WTC11 (cell line): ENCODE measurements at regions not wholly inside any gene's neighbourhood (a gene's known extent, or its start where the extent isn't known, plus 50 kb on each side); places are given as distances from the start of the nearest gene placed in this dataset.

ENCODE experiments used
- ATAC-seq: fragments of 200-7000 bp; cut with Tn5 transposase; 2 replicates; pipeline ENCODE4 v1.10.0; 2021; ENCODE audit warnings: mild to moderate bottlenecking, moderate library complexity
- CTCF ChIA-PET: fragments of 300-600 bp; sonication (Branson Sonifier 250); formaldehyde crosslinking; loops from one replicate; lab custom pipeline; 2021; ENCODE audit warnings: antibody characterized with exemption; lab: Charles Lee
- POLR2A ChIA-PET: fragments of 350-600 bp; sonication (Branson Sonifier 250); formaldehyde crosslinking; loops from one replicate; lab custom pipeline; 2021; ENCODE audit warnings: antibody characterized with exemption; lab: Charles Lee
- DNase-seq: peaks from one replicate; pipeline ENCODE4 v3.0.0; 2021; ENCODE audit warnings: low spot score
- H3K27ac Mint-ChIP-seq: 2 replicates; pipeline ENCODE4 v1.8.0; 2021; ENCODE audit warnings: mixed read lengths
- H3K27me3 Mint-ChIP-seq: 2 replicates; pipeline ENCODE4 v1.8.0; 2021; ENCODE audit warnings: low read depth, mild to moderate bottlenecking, moderate library complexity, mixed read lengths
- H3K36me3 Mint-ChIP-seq: 2 replicates; pipeline ENCODE4 v1.8.0; 2021; ENCODE audit warnings: mixed read lengths
- H3K4me1 Mint-ChIP-seq: 2 replicates; pipeline ENCODE4 v1.8.0; 2022; ENCODE audit warnings: mixed read lengths
- H3K4me3 Mint-ChIP-seq: 2 replicates; pipeline ENCODE4 v1.8.0; 2021; ENCODE audit warnings: mild to moderate bottlenecking, moderate library complexity, mixed read lengths
- H3K9me3 Mint-ChIP-seq: 2 replicates; pipeline ENCODE4 v1.8.0; 2021; ENCODE audit warnings: mixed read lengths
- CREB1 ChIP-seq: sonication (generic); formaldehyde crosslinking; IDR thresholded peaks from 2 replicates; pipeline ENCODE4 v1.8.0; 2023; ENCODE audit warnings: mild to moderate bottlenecking, missing genetic modification reagents
- ERG ChIP-seq: fragments of 250-450 bp; sonication (Bioruptor Pico); IDR thresholded peaks from 2 replicates; pipeline ENCODE4 v1.8.0; 2021; ENCODE audit warnings: mild to moderate bottlenecking
- GABPB1 ChIP-seq: sonication (generic); formaldehyde crosslinking; IDR thresholded peaks from 2 replicates; pipeline ENCODE4 v1.8.1; 2023; ENCODE audit warnings: mild to moderate bottlenecking, missing genetic modification reagents
- JUN ChIP-seq: sonication (generic); formaldehyde crosslinking; IDR thresholded peaks from 2 replicates; pipeline ENCODE4 v1.8.0; 2023; ENCODE audit warnings: mild to moderate bottlenecking, missing genetic modification reagents
- MAX ChIP-seq: sonication (generic); formaldehyde crosslinking; IDR thresholded peaks from 2 replicates; pipeline ENCODE4 v1.8.0; 2022; ENCODE audit warnings: mild to moderate bottlenecking, missing genetic modification reagents
- NR1H2 ChIP-seq: sonication (generic); formaldehyde crosslinking; IDR thresholded peaks from 2 replicates; pipeline ENCODE4 v1.9.0; 2021; ENCODE audit warnings: mild to moderate bottlenecking, moderate library complexity, missing genetic modification reagents
- PREB ChIP-seq: sonication (generic); formaldehyde crosslinking; IDR thresholded peaks from 2 replicates; pipeline ENCODE4 v1.8.1; 2022; ENCODE audit warnings: mild to moderate bottlenecking, missing genetic modification reagents, moderate library complexity, borderline replicate concordance
- RORB ChIP-seq: fragments of 250-450 bp; sonication (Bioruptor Pico); IDR thresholded peaks from 2 replicates; pipeline ENCODE4 v1.9.0; 2021; ENCODE audit warnings: mild to moderate bottlenecking
- SOX15 ChIP-seq: fragments of 250-450 bp; sonication (Bioruptor Pico); IDR thresholded peaks from 2 replicates; pipeline ENCODE4 v1.9.0; 2021; ENCODE audit warnings: mild to moderate bottlenecking
- SP1 ChIP-seq: sonication (generic); formaldehyde crosslinking; conservative IDR thresholded peaks from 2 replicates; pipeline ENCODE4 v1.8.1; 2022; ENCODE audit warnings: missing genetic modification reagents
- STAT6 ChIP-seq: sonication (generic); formaldehyde crosslinking; conservative IDR thresholded peaks from 2 replicates; pipeline ENCODE4 v1.8.1; 2023; ENCODE audit warnings: mild to moderate bottlenecking, low read depth, missing genetic modification reagents, moderate library complexity
- TCF7 ChIP-seq: sonication (generic); formaldehyde crosslinking; IDR thresholded peaks from 2 replicates; pipeline ENCODE4 v1.8.0; 2022; ENCODE audit warnings: mild to moderate bottlenecking, low read depth, missing genetic modification reagents, moderate library complexity
- USF1 ChIP-seq: sonication (generic); formaldehyde crosslinking; IDR thresholded peaks from 2 replicates; pipeline ENCODE4 v1.8.0; 2022; ENCODE audit warnings: mild to moderate bottlenecking, missing genetic modification reagents
- USF2 ChIP-seq: sonication (generic); formaldehyde crosslinking; IDR thresholded peaks from 2 replicates; pipeline ENCODE4 v1.8.1; 2023; ENCODE audit warnings: mild to moderate bottlenecking, missing genetic modification reagents, moderate library complexity
- ZBTB21 ChIP-seq: sonication (generic); formaldehyde crosslinking; IDR thresholded peaks from 2 replicates; pipeline ENCODE4 v1.8.1; 2023; ENCODE audit warnings: mild to moderate bottlenecking, missing genetic modification reagents, borderline replicate concordance
- ZNF121 ChIP-seq: sonication (generic); formaldehyde crosslinking; IDR thresholded peaks from 2 replicates; pipeline ENCODE4 v1.8.0; 2023; ENCODE audit warnings: missing genetic modification reagents
- ZNF263 ChIP-seq: sonication (generic); formaldehyde crosslinking; IDR thresholded peaks from 2 replicates; pipeline ENCODE4 v1.8.1; 2022; ENCODE audit warnings: low read depth, mild to moderate bottlenecking, moderate library complexity, missing genetic modification reagents
- ZNF281 ChIP-seq: sonication (generic); formaldehyde crosslinking; IDR thresholded peaks from 2 replicates; pipeline ENCODE4 v1.8.0; 2023; ENCODE audit warnings: mild to moderate bottlenecking, missing genetic modification reagents
- ZNF317 ChIP-seq: sonication (generic); formaldehyde crosslinking; IDR thresholded peaks from 2 replicates; pipeline ENCODE4 v1.8.1; 2023; ENCODE audit warnings: low read depth, mild to moderate bottlenecking, moderate library complexity, missing genetic modification reagents, borderline replicate concordance
- ZNF671 ChIP-seq: fragments of 250-450 bp; sonication (Bioruptor Pico); IDR thresholded peaks from 2 replicates; pipeline ENCODE4 v1.8.0; 2021; ENCODE audit warnings: mild to moderate bottlenecking
- ZSCAN18 ChIP-seq: fragments of 250-450 bp; sonication (Bioruptor Pico); IDR thresholded peaks from 2 replicates; pipeline ENCODE4 v2.1.2; 2022; ENCODE audit warnings: mild to moderate bottlenecking, moderate library complexity

- Mint-ChIP-seq H3K27me3 (no peaks in the 10 kb centered on the region), H3K4me3 (no peak overlapping the region), H3K4me1 (0 out of 2 replicates have a peak, but pooled peaks cover 2% of the 10 kb centered on the region), H3K27ac (no peak overlapping the region), H3K36me3 (peaks cover 14% of the 10 kb centered on the region), H3K9me3 (peaks cover 24% of the 10 kb centered on the region)
- ChIA-PET POLR2A (no interaction called here), CTCF (no interaction called here)
- ATAC-seq, result no peak
- TF ChIP-seq MAX (CRISPR knock-in tag) (no peak), ZSCAN18 (CRISPR knock-in tag) (no peak), STAT6 (CRISPR knock-in tag) (no peak), SP1 (CRISPR knock-in tag) (no peak), ZNF263 (CRISPR knock-in tag) (no peak), TCF7 (no peak), USF1 (CRISPR knock-in tag) (no peak), GABPB1 (CRISPR knock-in tag) (no peak), ZNF671 (CRISPR knock-in tag) (no peak), ZNF317 (no peak), ERG (CRISPR knock-in tag) (no peak), JUN (CRISPR knock-in tag) (no peak), CREB1 (CRISPR knock-in tag) (no peak), RORB (CRISPR knock-in tag) (no peak), NR1H2 (CRISPR knock-in tag) (no peak), PREB (CRISPR knock-in tag) (no peak)
- no peak for DNase-seq
Measured at GRCh38 chr18:30186245-30186644, 856.3 kb downstream of the DSC3 start.

GRCh38 chr18:30177056-30177455, 865.5 kb downstream of the DSC3 start:
- CTCF ChIA-PET, result no interaction called here
- peaks cover 7% of the 10 kb centered on the region; the same call in 1 of the 2 replicates for H3K36me3 Mint-ChIP-seq
- H3K4me3 Mint-ChIP-seq, result no peak overlapping the region
- H3K4me1 Mint-ChIP-seq, result no peaks in the 10 kb centered on the region
- POLR2A ChIA-PET, result no interaction called here
- H3K27ac Mint-ChIP-seq, result no peak overlapping the region
- DNase-seq (no peak), ATAC-seq (no peak)
- H3K27me3 Mint-ChIP-seq, result no peaks in the 10 kb centered on the region
- peaks cover 15% of the 10 kb centered on the region for H3K9me3 Mint-ChIP-seq
- no peak for TF ChIP-seq ZNF121 (CRISPR knock-in tag)
- no peak for TF ChIP-seq ZNF671 (CRISPR knock-in tag)
- no peak for TF ChIP-seq USF2 (CRISPR knock-in tag)
- no peak for TF ChIP-seq SP1 (CRISPR knock-in tag)
- no peak for TF ChIP-seq ZNF281
- no peak for TF ChIP-seq SOX15
- TF ChIP-seq ZBTB21 (CRISPR knock-in tag), result no peak
- TF ChIP-seq ZNF317, result no peak
- no peak for TF ChIP-seq USF1 (CRISPR knock-in tag)
